ENCODE measurements at regions not wholly inside any gene's neighbourhood (a gene's known extent, or its start where the extent isn't known, plus 50 kb on each side); places are given as distances from the start of the nearest gene placed in this dataset.

DNA sequence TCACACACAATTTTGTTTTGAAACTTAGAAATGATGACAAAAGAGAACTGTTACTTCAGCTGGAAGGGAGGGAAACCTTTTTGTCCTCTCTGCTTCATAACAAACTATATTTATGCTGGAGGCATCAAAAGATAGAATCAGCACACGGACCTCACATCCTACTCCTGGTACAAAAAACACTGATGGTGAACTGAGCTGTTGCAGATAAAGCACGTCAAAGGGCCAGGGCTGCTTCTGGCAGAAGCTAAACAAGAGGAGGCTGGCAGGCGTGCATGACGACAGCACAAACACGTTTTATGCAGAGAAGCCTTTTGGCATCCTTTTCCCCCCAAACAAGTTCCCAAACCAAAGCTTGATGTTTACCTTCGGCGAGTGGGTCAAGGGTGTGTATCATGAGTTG lies 169.6 kb downstream of the SLC24A2 start:
- Histone ChIP-seq H3K9ac (ENCODE audit: extremely low read depth, insufficient read length, low read length) (no peak overlapping the region), H3T11ph (ENCODE audit: low read length) (no peak overlapping the region), H3K4me1 (ENCODE audit: insufficient read depth, low read length) (no peaks in the 10 kb centered on the region; the same call in 1 of the 2 replicates), H3K14ac (ENCODE audit: insufficient read depth, low read length) (no peak overlapping the region), H2BK15ac (ENCODE audit: low read depth, low read length) (no peak overlapping the region), H2BK12ac (ENCODE audit: insufficient read length, low read depth, low read length) (no peak overlapping the region), H3K27ac (ENCODE audit: insufficient read length, low read depth, low read length) (no peak overlapping the region), H3K23ac (ENCODE audit: insufficient read length, low read depth, low read length) (no peak overlapping the region), H3K79me1 (ENCODE audit: insufficient read depth, low read depth, low read length, poor library complexity, severe bottlenecking) (no peaks in the 10 kb centered on the region), H3K79me2 (ENCODE audit: insufficient read depth, low read length) (no peaks in the 10 kb centered on the region), H2AFZ (ENCODE audit: low read length) (no peak overlapping the region), H4K91ac (ENCODE audit: insufficient read length, low read depth, low read length) (no peak overlapping the region), H3K4me2 (ENCODE audit: insufficient read depth, insufficient read length, low read length) (no peak overlapping the region), H3K4ac (ENCODE audit: low read depth, low read length) (no peak overlapping the region), H2AK5ac (ENCODE audit: insufficient read length, low read length) (no peak overlapping the region), H2BK5ac (ENCODE audit: insufficient read length, low read length) (no peak overlapping the region), H3K27me3 (ENCODE audit: insufficient read depth, low read length) (no peaks in the 10 kb centered on the region), H4K5ac (ENCODE audit: insufficient read length, low read depth, low read length) (no peak overlapping the region), H2BK120ac (ENCODE audit: low read depth, low read length, poor library complexity, severe bottlenecking) (no peak overlapping the region), H3K56ac (ENCODE audit: insufficient read length, low read depth, low read length) (no peak overlapping the region), H4K8ac (replicated peaks; ENCODE audit: insufficient read length, low read depth, low read length) (no peak overlapping the region), H3K18ac (ENCODE audit: insufficient read length, low read depth, low read length) (no peak overlapping the region), H2BK20ac (ENCODE audit: low read depth, low read length, poor library complexity, severe bottlenecking) (no peak overlapping the region), H3K23me2 (ENCODE audit: insufficient read length, low read depth, low read length, poor library complexity, severe bottlenecking) (no peaks in the 10 kb centered on the region), H4K20me1 (ENCODE audit: control insufficient read depth, insufficient read depth, insufficient read length) (peaks cover 3% of the 10 kb centered on the region), H3K9me3 (ENCODE audit: control insufficient read depth, low read depth, low read length) (no peaks in the 10 kb centered on the region)
- H3K9me3 Mint-ChIP-seq = no peaks in the 10 kb centered on the region
- no CpG with 5 or more reads among the region's 7 CpGs for WGBS (ENCODE audit: extremely low coverage, insufficient read length, low lambda C conversion rate)
- DNase-seq = no peak
- no peaks in the 10 kb centered on the region for H3K27me3 Mint-ChIP-seq (ENCODE audit: low read depth)
- H3K36me3 Mint-ChIP-seq (ENCODE audit: insufficient read depth in 1 of 3, low read depth in 3 of 3) = no peaks in the 10 kb centered on the region
- no peak overlapping the region for H3K27ac Mint-ChIP-seq
- H3K4me3 Mint-ChIP-seq = no peak overlapping the region
- TF ChIP-seq CTCF (conservative IDR thresholded peaks at IDR 0.05) = no peak
- peaks cover 0 to 7% of the 10 kb centered on the region in 2 experiments; a peak in 2 of 4 replicates for H3K4me1 Mint-ChIP-seq
